OCI-LY1 (cell line): ENCODE measurements at regions not wholly inside any gene's neighbourhood (a gene's known extent, or its start where the extent isn't known, plus 50 kb on each side); places are given as distances from the start of the nearest gene placed in this dataset.

Source experiments
- H2AFZ ChIP-seq: fragments of 200-600 bp; sonication (generic), shearing (Covaris generic); 2 replicates; pipeline ENCODE4 v1.6.0; 2014; ENCODE audit warnings: antibody characterized with exemption, mild to moderate bottlenecking, low read length
- H3F3A ChIP-seq: fragments of 200-600 bp; sonication (generic), shearing (Covaris generic); 2 replicates; pipeline ENCODE4 v1.6.0; 2014; ENCODE audit warnings: mild to moderate bottlenecking, antibody characterized with exemption, low read length, moderate library complexity; ENCODE audit not compliant: insufficient read depth
- H3K27ac ChIP-seq: fragments of 200-600 bp; sonication (generic); 2 replicates; pipeline ENCODE4 v1.5.1; 2014; ENCODE audit warnings: low read length, mixed run types, mild to moderate bottlenecking, low read depth; ENCODE audit not compliant: poor library complexity, severe bottlenecking
- H3K27me3 ChIP-seq: fragments of 200-600 bp; sonication (generic); 2 replicates; pipeline ENCODE4 v1.6.0; 2014; ENCODE audit warnings: antibody characterized with exemption, mild to moderate bottlenecking, low read length, moderate library complexity; ENCODE audit not compliant: insufficient read depth
- H3K36me3 ChIP-seq: fragments of 200-600 bp; sonication (generic); 2 replicates; pipeline ENCODE4 v1.6.1; 2014; ENCODE audit warnings: mild to moderate bottlenecking, antibody characterized with exemption, low read length, moderate library complexity, mixed read lengths; ENCODE audit not compliant: insufficient read depth
- H3K4me1 ChIP-seq: fragments of 200-600 bp; sonication (generic); 2 replicates; pipeline ENCODE4 v1.5.1; 2014; ENCODE audit warnings: mild to moderate bottlenecking, low read length, moderate library complexity; ENCODE audit not compliant: insufficient read depth, severe bottlenecking
- H3K4me2 ChIP-seq: fragments of 200-600 bp; sonication (generic), shearing (Covaris generic); 2 replicates; pipeline ENCODE4 v1.6.1; 2014; ENCODE audit warnings: low read length
- H3K4me3 ChIP-seq: fragments of 200-600 bp; sonication (generic); 2 replicates; pipeline ENCODE4 v1.5.1; 2014; ENCODE audit warnings: low read length, low read depth, mild to moderate bottlenecking, mixed read lengths; ENCODE audit not compliant: poor library complexity, severe bottlenecking
- H3K79me2 ChIP-seq: fragments of 200-600 bp; shearing (Covaris generic); 2 replicates; pipeline ENCODE4 v1.6.1; 2016; ENCODE audit warnings: mixed run types, low read length, mixed read lengths; ENCODE audit not compliant: insufficient read depth
- H3K9ac ChIP-seq: fragments of 200-600 bp; sonication (generic), shearing (Covaris generic); 2 replicates; pipeline ENCODE4 v1.6.1; 2014; ENCODE audit warnings: mild to moderate bottlenecking, low read length, mixed read lengths
- H3K9me2 ChIP-seq: fragments of 200-600 bp; sonication (generic), shearing (Covaris generic); 2 replicates; pipeline ENCODE4 v1.6.1; 2014; ENCODE audit warnings: low read depth, mild to moderate bottlenecking, low read length, mixed read lengths
- H3K9me3 ChIP-seq: fragments of 200-600 bp; shearing (Covaris generic); 2 replicates; pipeline ENCODE4 v1.6.1; 2014; ENCODE audit warnings: low read length, mixed read lengths
- H4K20me1 ChIP-seq: fragments of 200-600 bp; sonication (generic), shearing (Covaris generic); 2 replicates; pipeline ENCODE4 v1.6.0; 2016; ENCODE audit warnings: mild to moderate bottlenecking, low read length; ENCODE audit not compliant: insufficient read depth
- CTCF ChIP-seq: fragments of 200-600 bp; sonication (generic), shearing (Covaris generic); IDR thresholded peaks from 2 replicates; pipeline ENCODE4 v1.5.1; 2017; ENCODE audit warnings: mild to moderate bottlenecking, antibody characterized with exemption, low read length, moderate library complexity, mixed read lengths
- EZH2 ChIP-seq: fragments of 200-600 bp; sonication (generic), shearing (Covaris generic); IDR thresholded peaks from 2 replicates; pipeline ENCODE4 v1.8.0; 2017; ENCODE audit warnings: borderline replicate concordance, mixed run types, mild to moderate bottlenecking, antibody characterized with exemption, low read length, moderate library complexity, mixed read lengths

DNA sequence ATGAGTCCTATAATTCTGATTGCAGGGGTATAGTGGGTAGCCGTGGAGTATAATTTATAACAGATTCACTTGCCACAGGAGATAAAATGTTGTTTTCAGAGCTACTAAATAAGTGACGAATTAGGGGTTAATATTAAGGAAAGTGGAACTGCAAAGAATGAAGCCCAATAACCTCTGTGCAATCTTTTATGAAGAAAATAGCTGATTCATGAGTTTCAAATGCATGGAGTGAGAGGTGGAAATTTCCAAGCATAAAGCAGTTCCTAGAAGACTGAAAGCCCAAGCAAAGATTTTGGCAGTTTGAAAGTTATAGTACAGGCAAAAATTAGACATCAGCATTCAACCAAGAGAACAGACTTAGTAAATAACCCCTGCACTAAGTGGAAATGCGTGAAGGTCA lies 1782.4 kb upstream of the PCDH10 start:
- H3K4me2 ChIP-seq = no peak overlapping the region
- no peaks in the 10 kb centered on the region for H3F3A ChIP-seq
- no peaks in the 10 kb centered on the region for H3K79me2 ChIP-seq
- TF ChIP-seq EZH2 (no peak), CTCF (no peak)
- no peaks in the 10 kb centered on the region for H3K27me3 ChIP-seq
- peak overlapping the region; percentile 74; the same call in 1 of the 2 replicates for H2AFZ ChIP-seq
- no peaks in the 10 kb centered on the region for H3K9me3 ChIP-seq
- no peak overlapping the region for H3K4me3 ChIP-seq
- H3K9ac ChIP-seq = no peak overlapping the region
- H3K9me2 ChIP-seq = no peaks in the 10 kb centered on the region
- no peaks in the 10 kb centered on the region for H3K4me1 ChIP-seq
- no peak overlapping the region for H3K27ac ChIP-seq
- no peaks in the 10 kb centered on the region for H3K36me3 ChIP-seq
- H4K20me1 ChIP-seq = no peaks in the 10 kb centered on the region

DNA sequence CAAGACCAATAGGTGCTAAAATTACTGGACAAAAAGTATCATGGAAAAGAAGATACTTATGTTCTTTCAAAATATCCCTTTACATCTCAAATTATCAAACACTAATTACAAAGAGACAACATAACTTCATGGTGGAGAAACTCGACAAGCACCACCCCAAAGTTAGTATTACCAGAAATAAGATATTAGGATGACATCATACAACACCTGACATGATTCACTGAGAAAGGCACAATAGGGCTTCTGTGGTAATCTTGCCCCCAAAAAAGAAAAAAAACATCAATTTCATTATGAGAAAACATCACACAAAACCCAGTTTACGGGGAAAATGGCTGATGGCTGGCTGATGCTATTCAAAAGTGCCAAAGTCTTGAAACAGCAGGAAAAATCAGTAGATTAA lies 1781.7 kb upstream of the PCDH10 start:
- TF ChIP-seq CTCF = no peak
- TF ChIP-seq EZH2 = no peak

DNA sequence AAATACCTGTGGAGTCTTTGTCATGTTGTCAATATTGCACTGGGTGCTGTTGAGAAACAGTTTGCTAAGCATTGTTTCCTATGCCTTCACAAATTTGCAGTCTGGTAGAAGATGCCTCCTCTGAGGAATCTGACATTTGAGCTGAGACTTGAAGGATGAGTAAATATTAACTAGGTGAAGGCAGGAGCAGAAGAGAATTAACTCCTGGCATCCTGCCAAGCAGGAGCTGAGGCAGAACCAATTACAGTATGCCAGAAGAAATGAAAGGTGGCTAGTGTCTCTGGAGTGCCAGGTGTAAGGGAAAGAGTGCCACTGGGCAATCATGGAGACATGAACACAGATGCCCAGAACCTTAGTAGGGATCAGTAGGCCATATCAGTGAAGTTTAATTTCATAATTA lies 1778.2 kb upstream of the PCDH10 start:
- no peak overlapping the region for H2AFZ ChIP-seq
- H3K9me3 ChIP-seq = no peaks in the 10 kb centered on the region
- TF ChIP-seq CTCF = no peak
- TF ChIP-seq EZH2 = no peak
- no peaks in the 10 kb centered on the region for H3K36me3 ChIP-seq
- H3K79me2 ChIP-seq = no peaks in the 10 kb centered on the region
- no peak overlapping the region for H3K27ac ChIP-seq
- no peaks in the 10 kb centered on the region for H3K4me1 ChIP-seq
- no peak overlapping the region for H3K4me3 ChIP-seq
- no peaks in the 10 kb centered on the region for H4K20me1 ChIP-seq
- no peak overlapping the region for H3K4me2 ChIP-seq
- no peaks in the 10 kb centered on the region for H3F3A ChIP-seq
- H3K27me3 ChIP-seq = no peaks in the 10 kb centered on the region
- no peaks in the 10 kb centered on the region for H3K9me2 ChIP-seq
- no peak overlapping the region for H3K9ac ChIP-seq

More for the DNA sequence above, 1781.7 kb upstream of the PCDH10 start:
- Histone ChIP-seq H4K20me1 (no peaks in the 10 kb centered on the region), H3K4me2 (no peak overlapping the region), H3K4me1 (no peaks in the 10 kb centered on the region), H3K9ac (no peak overlapping the region), H3K4me3 (no peak overlapping the region), H3F3A (no peaks in the 10 kb centered on the region), H2AFZ (peak overlapping the region; percentile 74; the same call in 1 of the 2 replicates), H3K27me3 (no peaks in the 10 kb centered on the region), H3K27ac (no peak overlapping the region), H3K79me2 (no peaks in the 10 kb centered on the region), H3K36me3 (no peaks in the 10 kb centered on the region), H3K9me2 (no peaks in the 10 kb centered on the region), H3K9me3 (no peaks in the 10 kb centered on the region)
